H9 (cell line): ENCODE measurements at regions not wholly inside any gene's neighbourhood (a gene's known extent, or its start where the extent isn't known, plus 50 kb on each side); places are given as distances from the start of the nearest gene placed in this dataset.
A peak's percentile ranks its signal among the peaks of the same experiment; 100 is the strongest.

Experiments
- DNase-seq: peaks from one replicate; pipeline ENCODE4 v3.0.0-alpha.2; 2017
- H2AFZ ChIP-seq: one replicate; pipeline ENCODE4 v1.6.1; 2013; ENCODE audit warnings: mild to moderate bottlenecking, low read length, control low read depth, moderate library complexity
- H2AK5ac ChIP-seq: 2 replicates; pipeline ENCODE4 v1.6.1; 2013; ENCODE audit warnings: low read length, control low read depth, mixed read lengths; ENCODE audit not compliant: insufficient read length
- H2BK120ac ChIP-seq: one replicate; pipeline ENCODE4 v1.6.1; 2013; ENCODE audit warnings: low read depth, mild to moderate bottlenecking, low read length, control low read depth, inconsistent platforms; ENCODE audit not compliant: poor library complexity, severe bottlenecking
- H2BK12ac ChIP-seq: 2 replicates; pipeline ENCODE4 v1.6.1; 2013; ENCODE audit warnings: low read length, control low read depth, mixed read lengths, low read depth; ENCODE audit not compliant: insufficient read length
- H2BK15ac ChIP-seq: 2 replicates; pipeline ENCODE4 v1.6.1; 2013; ENCODE audit warnings: low read depth, low read length, control low read depth
- H2BK20ac ChIP-seq: one replicate; pipeline ENCODE4 v1.6.1; 2013; ENCODE audit warnings: low read depth, mild to moderate bottlenecking, low read length, control low read depth, inconsistent platforms; ENCODE audit not compliant: poor library complexity, severe bottlenecking
- H2BK5ac ChIP-seq: 2 replicates; pipeline ENCODE4 v1.6.1; 2013; ENCODE audit warnings: low read length, control low read depth, mixed read lengths; ENCODE audit not compliant: insufficient read length
- H3K14ac ChIP-seq: 2 replicates; pipeline ENCODE4 v1.6.1; 2013; ENCODE audit warnings: low read length, control low read depth; ENCODE audit not compliant: insufficient read depth
- H3K18ac ChIP-seq: 2 replicates; pipeline ENCODE4 v1.6.1; 2013; ENCODE audit warnings: low read depth, mild to moderate bottlenecking, mixed read lengths, low read length, control low read depth; ENCODE audit not compliant: insufficient read length
- H3K23ac ChIP-seq: 2 replicates; pipeline ENCODE4 v1.6.1; 2013; ENCODE audit warnings: low read length, control low read depth, mixed read lengths, low read depth; ENCODE audit not compliant: insufficient read length
- H3K23me2 ChIP-seq: 2 replicates; pipeline ENCODE4 v1.6.1; 2013; ENCODE audit warnings: low read depth, mild to moderate bottlenecking, mixed read lengths, low read length, control low read depth; ENCODE audit not compliant: insufficient read length, poor library complexity, severe bottlenecking
- H3K27ac ChIP-seq: 2 replicates; pipeline ENCODE4 v1.5.1; 2013; ENCODE audit warnings: low read length, control low read depth, mixed read lengths, low read depth; ENCODE audit not compliant: insufficient read length
- H3K27me3 ChIP-seq: 2 replicates; pipeline ENCODE4 v1.6.1; 2013; ENCODE audit warnings: low read length, control low read depth, inconsistent platforms; ENCODE audit not compliant: insufficient read depth
- H3K4ac ChIP-seq: 2 replicates; pipeline ENCODE4 v1.6.1; 2013; ENCODE audit warnings: low read depth, mild to moderate bottlenecking, control low read depth, inconsistent platforms, low read length, moderate library complexity
- H3K4me1 ChIP-seq: 2 replicates; pipeline ENCODE4 v1.6.1; 2013; ENCODE audit warnings: low read length, control low read depth, inconsistent platforms; ENCODE audit not compliant: insufficient read depth
- H3K4me2 ChIP-seq: 2 replicates; pipeline ENCODE4 v1.6.1; 2013; ENCODE audit warnings: low read length, control low read depth, mixed read lengths; ENCODE audit not compliant: insufficient read length, insufficient read depth
- H3K56ac ChIP-seq: 2 replicates; pipeline ENCODE4 v1.6.1; 2013; ENCODE audit warnings: low read depth, mild to moderate bottlenecking, mixed read lengths, low read length, control low read depth; ENCODE audit not compliant: insufficient read length
- H3K79me1 ChIP-seq: 2 replicates; pipeline ENCODE4 v1.6.1; 2013; ENCODE audit warnings: low read depth, mild to moderate bottlenecking, moderate library complexity, low read length, control low read depth, inconsistent platforms; ENCODE audit not compliant: insufficient read depth, poor library complexity, severe bottlenecking
- H3K79me2 ChIP-seq: 2 replicates; pipeline ENCODE4 v1.6.1; 2013; ENCODE audit warnings: low read length, control low read depth, inconsistent platforms; ENCODE audit not compliant: insufficient read depth
- H3K9ac ChIP-seq: 2 replicates; pipeline ENCODE4 v1.6.1; 2013; ENCODE audit warnings: low read length, control low read depth, mixed read lengths; ENCODE audit not compliant: insufficient read length; ENCODE audit errors: extremely low read depth
- H3K9me3 ChIP-seq: one replicate; pipeline ENCODE4 v1.6.1; 2013; ENCODE audit warnings: low read depth, low read length, inconsistent platforms; ENCODE audit not compliant: control insufficient read depth
- H3T11ph ChIP-seq: one replicate; pipeline ENCODE4 v1.6.1; 2013; ENCODE audit warnings: mild to moderate bottlenecking, low read length, control low read depth, inconsistent platforms
- H4K20me1 ChIP-seq: one replicate; pipeline ENCODE4 v1.6.1; 2013; ENCODE audit not compliant: control insufficient read depth, insufficient read length, insufficient read depth
- H4K5ac ChIP-seq: 2 replicates; pipeline ENCODE4 v1.6.1; 2013; ENCODE audit warnings: low read depth, mild to moderate bottlenecking, mixed read lengths, low read length, control low read depth; ENCODE audit not compliant: insufficient read length
- H4K8ac ChIP-seq: replicated peaks from 2 replicates; pipeline ENCODE4 v1.6.1; 2013; ENCODE audit warnings: low read length, control low read depth, mixed read lengths, low read depth; ENCODE audit not compliant: insufficient read length
- H4K91ac ChIP-seq: 2 replicates; pipeline ENCODE4 v1.6.1; 2013; ENCODE audit warnings: low read depth, mild to moderate bottlenecking, moderate library complexity, mixed read lengths, low read length, control low read depth; ENCODE audit not compliant: insufficient read length
- H3K27ac Mint-ChIP-seq, 3 experiments: 2 replicates in 2 of 3; 3 replicates in 1 of 3; pipeline ENCODE4 v1.8.0; 2020 to 2021; ENCODE audit warnings: mixed read lengths in 3 of 3, mild to moderate bottlenecking in 1 of 3, moderate library complexity in 1 of 3
- H3K27me3 Mint-ChIP-seq: 2 replicates; pipeline ENCODE4 v1.8.0; 2021; ENCODE audit warnings: low read depth, mild to moderate bottlenecking, moderate library complexity, mixed read lengths
- H3K36me3 Mint-ChIP-seq, 3 experiments: 2 replicates in 2 of 3; 3 replicates in 1 of 3; pipeline ENCODE4 v1.8.0; 2020 to 2021; ENCODE audit warnings: low read depth in 3 of 3, mixed read lengths in 3 of 3; ENCODE audit not compliant: insufficient read depth in 1 of 3
- H3K4me1 Mint-ChIP-seq, 2 experiments: 2 replicates each; pipeline ENCODE4 v1.8.0; 2020; ENCODE audit warnings: mixed read lengths in 2 of 2
- H3K4me3 Mint-ChIP-seq, 2 experiments: 2 replicates in 1 of 2; 3 replicates in 1 of 2; pipeline ENCODE4 v1.8.0; 2020 to 2021; ENCODE audit warnings: mild to moderate bottlenecking in 2 of 2, mixed read lengths in 2 of 2, moderate library complexity in 1 of 2
- H3K9me3 Mint-ChIP-seq, 2 experiments: 2 replicates in 1 of 2; 3 replicates in 1 of 2; pipeline ENCODE4 v1.8.0; 2020; ENCODE audit warnings: mild to moderate bottlenecking in 2 of 2, mixed read lengths in 2 of 2, moderate library complexity in 1 of 2
- WGBS: extraction: QIAGEN DNeasy Blood & Tissue Kit; methylation state at CpG from one replicate; pipeline ENCODE4 v1.1.7; 2013; ENCODE audit warnings: missing lambda C conversion rate, low lambda C conversion rate, mixed read lengths; ENCODE audit not compliant: insufficient read length; ENCODE audit errors: extremely low coverage; 5-methylcytosine and 5-hydroxymethylcytosine counted together
- TF ChIP-seq, protein P1 (sequence below): fragments of 200-600 bp; sonication (generic); conservative IDR thresholded peaks from 3 replicates; pipeline ENCODE4 v1.8.0; 2021; ENCODE audit warnings: antibody characterized with exemption, mild to moderate bottlenecking

DNA sequence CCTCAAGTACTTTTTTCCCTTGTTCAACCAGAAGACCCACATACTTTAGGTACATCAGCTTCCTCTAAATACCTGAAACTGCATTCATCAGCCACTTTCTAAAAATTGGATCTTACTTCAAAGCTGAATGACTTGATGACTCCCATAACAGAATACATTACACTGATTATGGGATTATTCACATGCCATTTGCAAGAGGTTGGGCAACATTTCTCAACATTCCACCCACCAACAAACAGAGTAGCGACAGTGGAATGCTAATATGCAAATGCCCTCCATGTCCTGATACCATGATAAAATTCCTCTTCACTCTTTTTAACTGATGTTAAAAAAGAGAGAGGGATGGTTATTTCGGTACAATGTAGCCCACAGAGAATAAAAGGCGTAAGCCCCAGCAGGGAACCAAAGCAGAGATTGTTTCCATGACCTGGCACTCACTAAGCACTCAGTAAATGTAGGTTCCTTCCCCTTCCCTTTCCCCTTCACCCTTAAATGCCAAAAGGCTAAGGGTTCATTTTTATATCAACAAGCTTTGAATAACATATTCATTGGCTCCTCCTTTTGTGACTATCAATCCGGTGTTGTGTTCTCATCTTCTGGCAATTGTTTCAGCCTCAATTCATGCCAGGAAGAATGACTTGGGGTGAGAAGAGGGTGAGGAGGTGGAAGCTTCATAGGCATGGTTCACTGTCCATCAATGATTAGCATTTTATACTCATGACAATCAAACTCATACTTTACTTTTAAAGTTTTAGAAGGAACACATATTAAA is 317.2 kb downstream of the DHX15 start:
- Mint-ChIP-seq H3K36me3 (peaks cover 0 to 4% (median 0%) of the 10 kb centered on the region in 3 experiments; a peak in 2 of 7 replicates), H3K4me1 (peaks cover 35% of the 10 kb centered on the region in 2 experiments), H3K27ac (peak overlapping the region in 2 of 3 experiments; percentile 68 to 81; a peak in 2 of 7 replicates), H3K27me3 (no peaks in the 10 kb centered on the region; the same call in 1 of the 2 replicates), H3K9me3 (peaks cover 0 to 2% of the 10 kb centered on the region in 2 experiments; a peak in 2 of 5 replicates), H3K4me3 (no peak overlapping the region)
- H3K9ac ChIP-seq = no peak overlapping the region
- no peak overlapping the region for H2BK120ac ChIP-seq
- WGBS = no CpG with 5 or more reads among the region's 4 CpGs
- H4K5ac ChIP-seq = no peak overlapping the region
- no peaks in the 10 kb centered on the region for H3K79me1 ChIP-seq
- H2AK5ac ChIP-seq = no peak overlapping the region
- H4K8ac ChIP-seq = no peak overlapping the region
- no peak overlapping the region for H3K56ac ChIP-seq
- no peak for DNase-seq
- H3K4me2 ChIP-seq = no peak overlapping the region
- no peak overlapping the region for H3K27ac ChIP-seq
- TF ChIP-seq, protein P1, sequence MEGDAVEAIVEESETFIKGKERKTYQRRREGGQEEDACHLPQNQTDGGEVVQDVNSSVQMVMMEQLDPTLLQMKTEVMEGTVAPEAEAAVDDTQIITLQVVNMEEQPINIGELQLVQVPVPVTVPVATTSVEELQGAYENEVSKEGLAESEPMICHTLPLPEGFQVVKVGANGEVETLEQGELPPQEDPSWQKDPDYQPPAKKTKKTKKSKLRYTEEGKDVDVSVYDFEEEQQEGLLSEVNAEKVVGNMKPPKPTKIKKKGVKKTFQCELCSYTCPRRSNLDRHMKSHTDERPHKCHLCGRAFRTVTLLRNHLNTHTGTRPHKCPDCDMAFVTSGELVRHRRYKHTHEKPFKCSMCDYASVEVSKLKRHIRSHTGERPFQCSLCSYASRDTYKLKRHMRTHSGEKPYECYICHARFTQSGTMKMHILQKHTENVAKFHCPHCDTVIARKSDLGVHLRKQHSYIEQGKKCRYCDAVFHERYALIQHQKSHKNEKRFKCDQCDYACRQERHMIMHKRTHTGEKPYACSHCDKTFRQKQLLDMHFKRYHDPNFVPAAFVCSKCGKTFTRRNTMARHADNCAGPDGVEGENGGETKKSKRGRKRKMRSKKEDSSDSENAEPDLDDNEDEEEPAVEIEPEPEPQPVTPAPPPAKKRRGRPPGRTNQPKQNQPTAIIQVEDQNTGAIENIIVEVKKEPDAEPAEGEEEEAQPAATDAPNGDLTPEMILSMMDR = no peak
- H4K91ac ChIP-seq = no peak overlapping the region
- no peaks in the 10 kb centered on the region for H3K23me2 ChIP-seq
- no peak overlapping the region for H2AFZ ChIP-seq
- H3K18ac ChIP-seq = no peak overlapping the region
- no peak overlapping the region for H2BK12ac ChIP-seq
- no peak overlapping the region for H3K4ac ChIP-seq
- 0 out of 2 replicates have a peak, but pooled peaks cover 2% of the 10 kb centered on the region for H3K79me2 ChIP-seq
- H2BK20ac ChIP-seq = no peak overlapping the region
- H3K14ac ChIP-seq = no peak overlapping the region
- H3T11ph ChIP-seq = no peak overlapping the region
- H3K23ac ChIP-seq = no peak overlapping the region
- no peaks in the 10 kb centered on the region for H4K20me1 ChIP-seq
- no peak overlapping the region for H2BK5ac ChIP-seq
- no peak overlapping the region for H2BK15ac ChIP-seq
- no peaks in the 10 kb centered on the region for H3K27me3 ChIP-seq
- H3K4me1 ChIP-seq = peaks cover 10% of the 10 kb centered on the region; the same call in 1 of the 2 replicates
- H3K9me3 ChIP-seq = no peaks in the 10 kb centered on the region
